HepG2 (cell line): ENCODE measurements at regions not wholly inside any gene's neighbourhood (a gene's known extent, or its start where the extent isn't known, plus 50 kb on each side); places are given as distances from the start of the nearest gene placed in this dataset.

Source experiments
- CREBL2 ChIP-seq: sonication (generic); formaldehyde crosslinking; IDR thresholded peaks from 2 replicates; pipeline ENCODE4 v1.8.1; 2023; ENCODE audit warnings: missing genetic modification reagents, mild to moderate bottlenecking, borderline replicate concordance
- FOXP4 ChIP-seq: sonication (generic); formaldehyde crosslinking; IDR thresholded peaks from 2 replicates; pipeline ENCODE4 v1.4.0; 2020; ENCODE audit warnings: missing genetic modification reagents
- HDAC2 ChIP-seq: sonication (generic); formaldehyde crosslinking; IDR thresholded peaks from 2 replicates; pipeline ENCODE4 v1.4.0; 2020; ENCODE audit warnings: missing genetic modification reagents
- KDM4B ChIP-seq: sonication (generic); formaldehyde crosslinking; IDR thresholded peaks from 2 replicates; pipeline ENCODE4 v1.4.0; 2020; ENCODE audit warnings: missing genetic modification reagents
- MAX ChIP-seq: IDR thresholded peaks from 2 replicates; pipeline ENCODE4 v1.6.1; 2012; ENCODE audit warnings: inconsistent platforms
- MXD3 ChIP-seq: IDR thresholded peaks from 2 replicates; pipeline ENCODE4 v1.6.1; 2016; ENCODE audit warnings: mild to moderate bottlenecking, missing biosample characterization, missing genetic modification reagents
- NCOA2 ChIP-seq: sonication (generic); formaldehyde crosslinking; IDR thresholded peaks from 2 replicates; pipeline ENCODE4 v1.8.0; 2022; ENCODE audit warnings: inconsistent platforms
- NFATC3 ChIP-seq: sonication (generic); formaldehyde crosslinking; IDR thresholded peaks from 2 replicates; pipeline ENCODE4 v1.5.1; 2020; ENCODE audit warnings: mild to moderate bottlenecking, missing genetic modification reagents
- NFE2 ChIP-seq: sonication (generic); formaldehyde crosslinking; IDR thresholded peaks from 2 replicates; pipeline ENCODE4 v1.4.0; 2020; ENCODE audit warnings: missing genetic modification reagents
- NFIC ChIP-seq: IDR thresholded peaks from 2 replicates; pipeline ENCODE4 v1.6.1; 2012; ENCODE audit warnings: mild to moderate bottlenecking, low read length, inconsistent platforms
- NR2F6 ChIP-seq, 2 experiments: IDR thresholded peaks; 2 replicates each; pipeline ENCODE4 v1.6.1; 2016; ENCODE audit warnings: antibody characterized with exemption in 1 of 2, mild to moderate bottlenecking in 1 of 2
- PBX2 ChIP-seq: IDR thresholded peaks from 2 replicates; pipeline ENCODE4 v1.6.1; 2016; ENCODE audit warnings: control low read depth
- SOX6 ChIP-seq, 2 experiments: fragments of 450-650 bp in 1 of 2; sonication (generic) in 1 of 2; formaldehyde crosslinking in 1 of 2; IDR thresholded peaks; 2 replicates each; pipeline versions ENCODE4 v1.4.0 to v1.6.1; 2017 to 2020; ENCODE audit warnings: antibody characterized with exemption in 1 of 2, mild to moderate bottlenecking in 1 of 2, missing genetic modification reagents in 1 of 2
- TCF7 ChIP-seq: sonication (generic); IDR thresholded peaks from 2 replicates; pipeline ENCODE4 v1.6.1; 2016; ENCODE audit warnings: antibody characterized with exemption, low read depth
- TEAD3 ChIP-seq: optimal IDR thresholded peaks from 2 replicates; pipeline ENCODE3; 2016; ENCODE audit warnings: borderline replicate concordance

GRCh38 chr10:52376694-52377354 lies 62.7 kb downstream of the DKK1 start (continued):
- TF ChIP-seq KDM4B (CRISPR knock-in tag) (no peak), NFE2 (CRISPR knock-in tag) (no peak), FOXP4 (peak; percentile 61), HDAC2 (CRISPR knock-in tag) (peak; percentile 49; the same call in 1 of the 2 replicates), MAX (no peak), PBX2 (CRISPR knock-in tag) (no peak), TEAD3 (CRISPR knock-in tag) (peak; percentile 26), MXD3 (no peak), NFATC3 (CRISPR knock-in tag) (no peak), NFIC (0 out of 2 replicates have a peak, but pooled peaks have one; percentile 26), NR2F6 (IDR thresholded peaks at IDR 0.05) (peak; percentile 41; the same call in 1 of the 2 replicates), NR2F6 (CRISPR knock-in tag; IDR thresholded peaks at IDR 0.05) (0 out of 2 replicates have a peak, but pooled peaks have one; percentile 29), NCOA2 (CRISPR knock-in tag) (peak; percentile 93), TCF7 (peak; percentile 85), SOX6 (IDR thresholded peaks at IDR 0.05) (no peak), SOX6 (CRISPR knock-in tag; IDR thresholded peaks at IDR 0.05) (peak; percentile 88), CREBL2 (no peak)
